ENCODE measurements at regions not wholly inside any gene's neighbourhood (a gene's known extent, or its start where the extent isn't known, plus 50 kb on each side); places are given as distances from the start of the nearest gene placed in this dataset.
"Not testable (repeated sequence)": the region's sequence is repeated elsewhere in the genome, so short reads cannot be mapped to it uniquely, and the experiment has no call there.

GRCh38 chr1:213324859-213325258 is 273.8 kb downstream of the RPS6KC1 start:
- DNase-seq (ENCODE audit: low read depth in 2 of 2): no peak

- no peak for DNase-seq (ENCODE audit: low read depth in 2 of 2)
Measured at GRCh38 chr1:213325482-213325881, 274.4 kb downstream of the RPS6KC1 start.

GRCh38 chr1:213326281-213327016 is 275.4 kb downstream of the RPS6KC1 start:
- DNase-seq (ENCODE audit: low read depth in 2 of 2): no peak

DNA sequence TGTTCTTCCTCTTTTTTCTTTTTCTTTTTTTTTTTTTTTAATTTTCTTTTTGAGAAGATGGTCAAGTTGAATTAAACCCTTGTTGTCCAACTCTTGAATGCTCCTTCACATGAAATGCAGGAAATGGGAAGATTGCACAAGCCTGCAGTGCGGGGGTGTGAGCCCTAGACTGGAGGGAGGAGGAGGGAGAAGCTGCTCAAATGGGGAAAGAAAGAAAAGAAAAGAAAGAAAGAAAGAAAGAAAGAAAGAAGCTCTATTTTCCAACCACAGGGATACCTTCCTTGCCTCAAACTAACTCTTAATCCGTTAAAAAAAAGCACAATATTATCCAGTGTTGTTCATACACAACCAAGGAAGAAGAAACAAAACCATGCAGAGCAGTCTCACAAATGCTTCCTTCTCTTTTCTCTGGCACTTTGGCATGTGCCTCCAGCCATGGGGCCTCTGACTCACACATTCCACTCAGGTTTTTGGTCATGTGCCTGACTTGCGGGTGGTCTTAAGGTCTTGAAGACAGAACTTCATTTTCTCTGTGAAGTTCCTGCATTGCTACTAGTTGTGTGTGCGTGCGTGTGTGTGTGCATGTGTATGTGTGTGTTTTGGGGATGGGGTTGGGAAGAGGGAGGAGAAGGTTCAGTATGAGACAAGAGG is 276.1 kb downstream of the RPS6KC1 start:
- no peak for DNase-seq (ENCODE audit: low read depth in 2 of 2)

- no peak for DNase-seq (ENCODE audit: low read depth in 2 of 2)
Measured at GRCh38 chr1:213329406-213330008, 278.5 kb downstream of the RPS6KC1 start.

DNA sequence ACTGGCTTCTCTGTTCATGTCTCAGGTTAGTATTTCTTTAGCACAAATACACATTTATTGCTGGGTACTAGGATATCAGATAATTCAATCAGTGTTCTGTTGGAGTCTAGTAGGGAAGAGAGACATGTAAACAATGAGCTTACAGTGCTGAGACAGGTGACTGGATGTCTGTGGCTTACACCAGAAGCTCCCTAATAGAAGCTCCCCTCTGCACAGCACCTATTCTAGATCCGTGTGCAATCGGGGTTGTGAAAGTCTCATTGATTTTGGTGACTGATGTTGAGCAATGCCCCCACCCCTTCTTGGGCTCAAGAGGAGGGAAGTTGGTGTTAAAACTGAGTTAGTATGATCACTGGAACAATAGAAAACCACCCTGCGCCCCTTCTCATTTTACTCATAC is 279.2 kb downstream of the RPS6KC1 start:
- DNase-seq (ENCODE audit: low read depth in 2 of 2): no peak

- DNase-seq (ENCODE audit: low read depth in 2 of 2): no peak
Measured at GRCh38 chr1:213331631-213332175, 280.7 kb downstream of the RPS6KC1 start.

DNA sequence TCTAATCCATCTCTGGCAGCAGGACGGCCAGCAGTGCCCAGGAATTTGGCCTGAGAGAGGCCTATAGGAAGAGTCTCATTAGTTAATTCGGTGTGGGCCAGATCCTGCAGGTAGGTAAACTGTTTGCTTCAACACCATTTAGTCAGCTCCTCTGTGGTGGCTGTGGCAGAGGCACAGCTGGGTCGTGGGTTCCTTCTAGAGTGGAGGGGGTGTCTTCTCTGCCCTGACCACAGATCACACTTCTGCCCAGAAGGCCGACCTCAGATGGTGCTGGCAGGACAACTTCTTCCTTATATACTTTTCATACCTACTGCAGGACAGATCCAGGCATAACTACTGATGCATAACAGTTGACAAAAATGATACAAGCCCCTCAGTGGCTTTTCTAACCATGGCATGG is 281.4 kb downstream of the RPS6KC1 start:
- DNase-seq (ENCODE audit: low read depth in 2 of 2): no peak

DNA sequence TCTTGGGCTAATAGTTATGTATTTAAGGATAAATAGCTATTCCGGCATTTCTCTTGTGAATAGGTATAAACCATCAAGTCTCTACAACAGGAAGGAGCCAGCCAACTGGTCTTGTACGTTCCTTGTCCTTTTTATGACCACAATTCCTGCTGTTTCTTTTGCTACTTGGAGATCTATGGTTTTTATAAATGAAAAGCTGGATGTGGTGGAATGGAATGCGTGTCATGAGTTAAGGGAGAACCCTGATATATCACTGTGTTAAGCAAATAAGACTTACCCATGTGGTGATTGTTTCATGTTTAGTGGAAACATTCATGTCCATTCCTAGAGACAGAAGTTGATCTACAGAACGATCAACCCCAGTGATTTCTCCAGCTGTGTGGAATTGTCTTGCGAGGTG is 282.1 kb downstream of the RPS6KC1 start:
- DNase-seq (ENCODE audit: low read depth in 2 of 2): no peak

GRCh38 chr1:213335084-213335483 is 284.0 kb downstream of the RPS6KC1 start:
- DNase-seq (ENCODE audit: low read depth in 2 of 2): no peak

DNA sequence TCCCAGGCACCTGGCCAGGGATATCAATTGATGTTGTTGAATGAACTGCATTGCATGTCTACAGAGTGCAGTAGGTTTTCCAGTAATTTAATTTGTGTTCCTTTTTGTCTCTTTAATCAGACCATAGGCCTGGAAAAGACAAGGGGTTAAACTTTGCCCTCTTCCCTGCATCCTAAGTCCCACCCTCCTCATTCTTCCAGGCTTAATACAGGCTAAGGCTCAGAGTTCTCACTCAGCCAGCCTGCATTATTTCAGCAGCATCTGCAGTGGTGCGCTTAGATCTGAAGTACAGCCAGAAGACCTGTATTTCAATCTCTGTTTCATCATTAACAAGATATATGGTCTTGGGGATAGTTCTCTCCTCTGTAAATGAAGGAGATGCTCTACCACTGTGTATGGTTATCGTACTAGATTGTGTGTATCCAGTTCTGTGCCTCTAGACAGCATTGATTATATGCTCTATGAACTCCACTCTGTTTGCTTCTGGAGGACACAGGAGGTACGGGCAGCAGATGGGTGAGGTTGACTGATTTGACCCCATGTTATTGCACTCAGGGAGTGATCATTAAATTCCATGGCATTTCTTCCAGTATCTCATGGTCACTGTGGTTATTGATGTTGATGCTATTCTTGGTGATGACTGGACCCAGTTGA is 286.1 kb downstream of the RPS6KC1 start:
- no peak for DNase-seq (ENCODE audit: low read depth in 2 of 2)

GRCh38 chr1:213340593-213340992 is 289.6 kb downstream of the RPS6KC1 start:
- no peak for DNase-seq (ENCODE audit: low read depth in 2 of 2)

GRCh38 chr1:213345621-213346020 is 294.6 kb downstream of the RPS6KC1 start:
- DNase-seq (ENCODE audit: low read depth in 2 of 2): no peak

GRCh38 chr1:213357403-213357802 is 306.4 kb downstream of the RPS6KC1 start:
- DNase-seq (ENCODE audit: low read depth in 2 of 2): no peak

DNA sequence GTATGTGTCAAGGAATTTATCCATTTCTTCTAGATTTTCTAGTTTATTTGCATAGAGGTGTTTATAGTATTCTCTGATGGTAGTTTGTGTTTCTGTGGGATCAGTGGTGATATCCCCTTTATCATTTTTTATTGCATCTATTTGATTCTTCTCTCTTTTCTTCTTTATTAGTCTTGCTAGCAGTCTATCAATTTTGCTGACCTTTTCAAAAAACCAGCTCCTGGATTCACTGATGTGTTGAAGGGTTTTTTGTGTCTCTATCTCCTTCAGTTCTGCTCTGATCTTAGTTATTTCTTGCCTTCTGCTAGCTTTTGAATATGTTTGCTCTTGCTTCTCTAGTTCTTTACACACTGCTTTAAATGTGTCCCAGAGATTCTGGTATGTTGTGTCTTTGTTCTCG is 307.3 kb downstream of the RPS6KC1 start:
- DNase-seq (ENCODE audit: low read depth in 2 of 2): not testable (repeated sequence)

- no peak for DNase-seq (ENCODE audit: low read depth in 2 of 2)
Measured at GRCh38 chr1:213362598-213362997, 311.6 kb downstream of the RPS6KC1 start.

DNA sequence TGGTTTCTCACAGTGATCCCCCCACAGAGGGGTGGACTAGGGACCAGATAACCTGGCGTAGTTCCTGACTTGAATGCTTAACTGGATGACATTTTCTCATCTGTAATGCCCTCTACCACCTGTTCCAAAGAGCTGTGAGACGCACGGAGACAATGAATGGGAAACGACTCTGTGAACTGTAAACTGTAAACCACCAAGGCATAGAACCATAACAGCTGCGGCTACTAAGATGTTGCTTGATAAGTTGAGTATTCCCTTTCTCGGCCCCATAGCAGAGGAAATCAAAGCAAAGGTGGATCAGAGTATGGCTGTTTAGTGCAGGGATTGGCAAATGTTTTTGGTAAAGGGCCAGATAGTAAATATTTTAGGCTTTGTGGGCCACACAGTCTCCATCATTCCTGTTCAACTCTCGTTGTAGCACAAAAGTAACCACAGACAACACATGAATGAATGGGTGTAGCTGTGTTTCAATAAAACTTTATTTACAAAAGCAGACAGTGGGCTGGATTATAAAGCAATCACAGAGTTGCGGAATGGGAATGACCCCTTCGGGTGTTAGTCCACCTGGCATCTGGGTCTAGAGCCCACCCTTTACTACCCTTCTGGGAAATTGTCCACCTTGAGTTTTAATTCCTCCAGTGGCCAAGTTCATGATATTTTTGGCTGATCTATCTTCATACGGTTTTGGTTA is 315.2 kb downstream of the RPS6KC1 start:
- DNase-seq (ENCODE audit: low read depth in 2 of 2): no peak

DNA sequence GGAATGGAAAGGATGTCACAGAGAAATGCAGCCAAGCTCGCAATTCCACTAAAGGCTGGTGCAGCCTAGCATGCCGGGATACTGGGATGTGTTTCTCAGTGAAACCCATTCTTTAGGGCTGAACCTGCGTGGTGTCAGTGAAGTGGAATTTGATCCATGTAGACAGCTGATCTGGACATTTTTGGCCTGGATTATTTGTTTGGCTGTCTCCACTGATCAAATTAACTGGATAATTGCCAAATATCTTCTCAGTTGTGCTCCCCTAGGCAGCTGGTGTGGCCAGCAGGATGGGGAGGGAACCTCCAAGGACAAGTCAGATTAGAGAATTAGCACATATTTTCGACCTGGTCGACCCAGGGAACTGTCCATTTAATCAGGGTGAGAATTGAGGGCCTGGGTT is 318.4 kb downstream of the RPS6KC1 start:
- no peak for DNase-seq (ENCODE audit: low read depth in 2 of 2)

DNA sequence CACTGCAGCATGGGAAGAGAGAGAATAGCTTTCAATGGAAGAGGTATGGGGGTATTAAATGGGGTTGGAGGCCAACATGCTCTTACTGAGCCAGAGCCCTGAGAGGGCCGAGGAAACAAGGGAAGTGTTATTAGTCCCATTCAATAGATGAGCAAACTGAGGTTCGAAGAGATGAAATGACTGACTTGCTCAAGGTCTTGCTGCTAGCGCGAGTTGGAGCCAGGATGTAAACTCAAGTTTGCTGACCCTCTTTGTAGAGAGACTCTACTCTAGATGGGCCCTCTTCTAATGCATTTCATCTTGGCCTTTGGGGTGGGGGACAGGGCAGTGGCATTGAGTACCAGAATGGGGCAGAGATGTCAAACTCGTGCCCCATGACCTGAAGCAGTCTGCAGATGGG is 319.5 kb downstream of the RPS6KC1 start:
- DNase-seq (ENCODE audit: low read depth in 2 of 2): no peak

GRCh38 chr1:213371525-213371846 is 320.4 kb downstream of the RPS6KC1 start:
- no peak for DNase-seq (ENCODE audit: low read depth in 2 of 2)

- DNase-seq (ENCODE audit: low read depth in 2 of 2): no peak
Measured at GRCh38 chr1:213371847-213372619, 321.0 kb downstream of the RPS6KC1 start.

Measured in activated CD8-positive, alpha-beta memory T cell treated with anti-CD3 and anti-CD28 coated beads for 4 hours (primary cell).